HepG2 (cell line): ENCODE measurements at regions not wholly inside any gene's neighbourhood (a gene's known extent, or its start where the extent isn't known, plus 50 kb on each side); places are given as distances from the start of the nearest gene placed in this dataset.

Experiments used
- BRCA1 ChIP-seq: sonication (generic); formaldehyde crosslinking; IDR thresholded peaks from 2 replicates; pipeline ENCODE4 v1.4.0; 2020; ENCODE audit warnings: missing genetic modification reagents
- FOXM1 ChIP-seq: sonication (generic); formaldehyde crosslinking; IDR thresholded peaks from 2 replicates; pipeline ENCODE4 v1.5.0; 2020; ENCODE audit warnings: missing genetic modification reagents
- IKZF1 ChIP-seq: fragments of 450-650 bp; IDR thresholded peaks from 2 replicates; pipeline ENCODE4 v1.7.1; 2016
- KMT2B ChIP-seq: IDR thresholded peaks from 2 replicates; pipeline ENCODE4 v1.6.1; 2016; ENCODE audit warnings: missing genetic modification reagents, missing compliant biosample characterization
- MAFF ChIP-seq: IDR thresholded peaks from 2 replicates; pipeline ENCODE4 v1.6.1; 2011; ENCODE audit warnings: low read depth, low read length, improper control_type of control experiment
- MAFK ChIP-seq, 2 experiments: IDR thresholded peaks in 1 of 2; conservative IDR thresholded peaks in 1 of 2; 2 replicates each; pipeline ENCODE4 v1.6.1; 2011; ENCODE audit warnings: improper control_type of control experiment in 2 of 2, low read length in 2 of 2
- MYNN ChIP-seq: sonication (generic); formaldehyde crosslinking; IDR thresholded peaks from 2 replicates; pipeline ENCODE4 v1.4.0; 2020; ENCODE audit warnings: mild to moderate bottlenecking, low read depth, missing genetic modification reagents
- PBX3 ChIP-seq: sonication (generic); formaldehyde crosslinking; IDR thresholded peaks from 2 replicates; pipeline ENCODE4 v1.8.1; 2023; ENCODE audit warnings: missing genetic modification reagents, inconsistent platforms, borderline replicate concordance
- PCBP1 ChIP-seq: fragments of 200-400 bp; formaldehyde crosslinking; IDR thresholded peaks from 2 replicates; pipeline ENCODE4 v1.6.1; 2017; ENCODE audit warnings: mild to moderate bottlenecking, low read depth, low read length, borderline replicate concordance
- ZBTB20 ChIP-seq: sonication (generic); formaldehyde crosslinking; IDR thresholded peaks from 2 replicates; pipeline ENCODE4 v1.8.1; 2023; ENCODE audit warnings: missing genetic modification reagents, low read depth, mild to moderate bottlenecking, borderline replicate concordance
- ZNF274 ChIP-seq: sonication (generic); formaldehyde crosslinking; IDR thresholded peaks from 2 replicates; pipeline ENCODE4 v1.5.1; 2020; ENCODE audit warnings: mild to moderate bottlenecking, missing genetic modification reagents
- ZNF629 ChIP-seq: sonication (generic); formaldehyde crosslinking; conservative IDR thresholded peaks from 2 replicates; pipeline ENCODE4 v1.5.0; 2020; ENCODE audit warnings: missing genetic modification reagents
- TF ChIP-seq, protein P1 (sequence below): sonication (generic); formaldehyde crosslinking; IDR thresholded peaks from 2 replicates; pipeline ENCODE4 v1.8.1; 2023; ENCODE audit warnings: mild to moderate bottlenecking, inconsistent platforms, moderate library complexity, missing genetic modification reagents, borderline replicate concordance
- TF ChIP-seq, protein P2 (sequence below): sonication (generic); formaldehyde crosslinking; IDR thresholded peaks from 2 replicates; pipeline ENCODE4 v1.5.0; 2020; ENCODE audit warnings: mild to moderate bottlenecking, missing genetic modification reagents, moderate library complexity

GRCh38 chr9:23172979-23173637 lies 652.9 kb downstream of the ELAVL2 start:
- TF ChIP-seq PCBP1 (no peak), ZNF629 (CRISPR knock-in tag) (no peak), MAFF (no peak), KMT2B (CRISPR knock-in tag) (no peak), IKZF1 (no peak), FOXM1 (CRISPR knock-in tag) (no peak), PBX3 (CRISPR knock-in tag) (no peak), MAFK (conservative IDR thresholded peaks at IDR 0.05 in 1 of 2, IDR thresholded peaks at IDR 0.05 in 1 of 2; ENCODE audit: low read length in 2 of 2) (no peak), MYNN (no peak), ZBTB20 (CRISPR knock-in tag) (no peak), ZNF274 (no peak), BRCA1 (CRISPR knock-in tag) (no peak)
- TF ChIP-seq, protein P1, sequence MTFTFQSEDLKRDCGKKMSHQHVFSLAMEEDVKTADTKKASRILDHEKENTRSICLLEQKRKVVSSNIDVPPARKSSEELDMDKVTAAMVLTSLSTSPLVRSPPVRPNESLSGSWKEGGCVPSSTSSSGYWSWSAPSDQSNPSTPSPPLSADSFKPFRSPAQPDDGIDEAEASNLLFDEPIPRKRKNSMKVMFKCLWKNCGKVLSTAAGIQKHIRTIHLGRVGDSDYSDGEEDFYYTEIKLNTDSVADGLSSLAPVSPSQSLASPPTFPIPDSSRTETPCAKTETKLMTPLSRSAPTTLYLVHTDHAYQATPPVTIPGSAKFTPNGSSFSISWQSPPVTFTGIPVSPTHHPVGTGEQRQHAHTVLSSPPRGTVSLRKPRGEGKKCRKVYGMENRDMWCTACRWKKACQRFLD (CRISPR knock-in tag), result no peak
- TF ChIP-seq, protein P2, sequence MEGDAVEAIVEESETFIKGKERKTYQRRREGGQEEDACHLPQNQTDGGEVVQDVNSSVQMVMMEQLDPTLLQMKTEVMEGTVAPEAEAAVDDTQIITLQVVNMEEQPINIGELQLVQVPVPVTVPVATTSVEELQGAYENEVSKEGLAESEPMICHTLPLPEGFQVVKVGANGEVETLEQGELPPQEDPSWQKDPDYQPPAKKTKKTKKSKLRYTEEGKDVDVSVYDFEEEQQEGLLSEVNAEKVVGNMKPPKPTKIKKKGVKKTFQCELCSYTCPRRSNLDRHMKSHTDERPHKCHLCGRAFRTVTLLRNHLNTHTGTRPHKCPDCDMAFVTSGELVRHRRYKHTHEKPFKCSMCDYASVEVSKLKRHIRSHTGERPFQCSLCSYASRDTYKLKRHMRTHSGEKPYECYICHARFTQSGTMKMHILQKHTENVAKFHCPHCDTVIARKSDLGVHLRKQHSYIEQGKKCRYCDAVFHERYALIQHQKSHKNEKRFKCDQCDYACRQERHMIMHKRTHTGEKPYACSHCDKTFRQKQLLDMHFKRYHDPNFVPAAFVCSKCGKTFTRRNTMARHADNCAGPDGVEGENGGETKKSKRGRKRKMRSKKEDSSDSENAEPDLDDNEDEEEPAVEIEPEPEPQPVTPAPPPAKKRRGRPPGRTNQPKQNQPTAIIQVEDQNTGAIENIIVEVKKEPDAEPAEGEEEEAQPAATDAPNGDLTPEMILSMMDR (CRISPR knock-in tag), result no peak
